Uterus (tissue), 2 donors: ENCODE measurements at regions not wholly inside any gene's neighbourhood (a gene's known extent, or its start where the extent isn't known, plus 50 kb on each side); places are given as distances from the start of the nearest gene placed in this dataset.

ENCODE experiments used
- CTCF ChIP-seq, 4 experiments: fragments of 200-600 bp in 2 of 4; fragments of 450-650 bp in 2 of 4; sonication (generic) in 2 of 4; IDR thresholded peaks; one replicate each; pipeline ENCODE4 v1.5.1; 2016 to 2019; ENCODE audit warnings: antibody characterized with exemption in 4 of 4, mild to moderate bottlenecking in 2 of 4, moderate library complexity in 1 of 4
- POLR2A ChIP-seq, 2 donors: fragments of 450-650 bp; IDR thresholded peaks; one replicate each; pipeline ENCODE4 v1.6.1; 2016; ENCODE audit warnings: antibody characterized with exemption in 2 of 2, mild to moderate bottlenecking in 1 of 2, moderate library complexity in 1 of 2

- no peak for TF ChIP-seq CTCF (IDR thresholded peaks at IDR 0.05)
- no peak for TF ChIP-seq POLR2A (IDR thresholded peaks at IDR 0.05)
Observed at GRCh38 chr22:34150023-34150422, 229.7 kb upstream of the LARGE1 start.
